Frontal cortex (tissue), 3 donors: ENCODE measurements at regions not wholly inside any gene's neighbourhood (a gene's known extent, or its start where the extent isn't known, plus 50 kb on each side); places are given as distances from the start of the nearest gene placed in this dataset.

Experiments
- DNase-seq, 2 donors: peaks; one replicate each; pipeline ENCODE4 v3.0.0; 2012; ENCODE audit warnings: low spot score in 2 of 2
- FAIRE-seq: peaks from 2 replicates; lab custom pipeline; 2012; peaks lifted over from hg19 to GRCh38; lab: Jason Lieb, UNC
- donor health status: control.
- donor health status: control.
- donor health status: control.

- no peak for FAIRE-seq
- DNase-seq, result no peak
Measured at GRCh38 chr5:145316282-145316681, 518.9 kb downstream of the PRELID2 start.

DNA sequence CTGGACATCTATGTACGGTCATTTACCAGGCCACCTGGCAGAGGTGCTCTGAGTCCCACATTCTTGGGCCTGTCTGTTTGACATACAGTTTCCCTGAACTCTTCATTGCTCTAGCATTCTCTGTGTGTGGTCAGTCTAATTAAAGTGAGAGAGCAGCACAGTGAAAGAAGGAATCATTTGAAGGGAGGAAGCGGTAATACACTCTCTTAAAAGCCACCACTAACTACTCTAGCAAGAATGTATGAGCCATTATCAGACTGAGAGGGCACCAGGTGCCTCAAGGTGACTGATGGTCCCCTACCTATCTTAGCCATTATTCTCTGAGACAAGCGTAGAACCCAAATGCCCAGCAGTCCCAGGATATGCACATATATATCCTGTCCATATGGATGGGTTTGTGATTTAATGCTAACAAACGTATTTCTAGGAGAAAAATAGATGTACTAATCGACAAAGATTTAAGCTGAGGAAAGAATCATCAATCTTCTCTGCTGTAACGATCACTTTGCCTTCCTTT is 527.2 kb downstream of the PRELID2 start:
- DNase-seq (no peak), FAIRE-seq (no peak)

DNA sequence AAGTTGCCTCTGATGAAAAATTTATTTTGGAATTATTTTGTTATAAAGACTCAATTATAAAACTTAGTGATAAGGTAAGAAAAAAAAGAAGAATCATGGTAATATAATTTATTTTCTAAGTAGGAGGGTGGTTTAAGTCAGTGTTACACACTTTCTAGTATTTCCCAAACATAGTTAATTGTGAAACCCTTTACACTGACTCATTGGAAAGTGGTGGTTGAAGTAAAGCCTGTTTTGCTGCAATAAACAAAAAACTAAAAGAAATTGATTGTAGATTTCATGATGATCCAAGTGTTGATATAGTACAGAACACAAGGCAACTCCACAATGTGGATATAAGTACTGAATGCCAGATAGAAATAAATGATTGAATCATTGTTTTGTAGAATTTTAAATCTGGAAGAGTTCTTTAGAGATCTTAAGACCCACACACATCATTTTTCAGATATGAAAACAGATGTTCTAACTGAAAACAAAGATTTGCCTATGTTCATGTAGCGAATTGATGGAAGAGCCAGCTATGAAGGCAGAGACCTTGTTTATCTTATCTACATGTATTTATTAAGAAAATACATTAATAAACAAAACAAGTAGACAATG is 539.8 kb downstream of the PRELID2 start:
- DNase-seq (no peak), FAIRE-seq (no peak)

DNA sequence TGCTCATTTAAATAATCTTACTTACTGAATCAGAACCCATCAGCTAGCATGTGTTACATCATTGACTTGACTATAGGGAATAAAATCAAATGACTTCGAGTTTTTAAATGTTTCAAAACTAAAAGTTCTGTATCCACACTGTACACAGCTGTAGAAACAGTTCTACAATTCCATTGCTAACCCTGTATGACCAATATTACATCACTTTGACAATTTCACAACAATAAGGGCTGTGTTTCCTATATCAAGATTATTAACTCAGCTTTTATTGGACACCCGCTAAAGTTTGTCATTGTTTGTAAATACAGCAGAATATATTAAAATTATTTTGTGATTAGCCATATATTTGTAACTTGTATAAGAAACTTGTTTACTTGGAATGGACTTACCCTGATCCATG is 540.8 kb downstream of the PRELID2 start:
- DNase-seq (no peak), FAIRE-seq (no peak)

GRCh38 chr5:145293716-145294115 is 541.4 kb downstream of the PRELID2 start:
- DNase-seq, result no peak
- no peak for FAIRE-seq

- DNase-seq (no peak), FAIRE-seq (no peak)
Measured at GRCh38 chr5:145292278-145292677, 542.9 kb downstream of the PRELID2 start.

GRCh38 chr5:145283141-145283810 is 551.9 kb downstream of the PRELID2 start:
- no peak for DNase-seq
- FAIRE-seq, result no peak

- FAIRE-seq, result no peak
Measured at GRCh38 chr5:145280806-145281205, 554.3 kb downstream of the PRELID2 start.

GRCh38 chr5:145280214-145280613 is 554.9 kb downstream of the PRELID2 start:
- DNase-seq, result no peak
- no peak for FAIRE-seq

More at GRCh38 chr5:145280806-145281205, 554.3 kb downstream of the PRELID2 start:
- DNase-seq, result no peak

GRCh38 chr5:145260670-145261069 is 574.5 kb downstream of the PRELID2 start:
- FAIRE-seq, result no peak
- DNase-seq, result no peak

DNA sequence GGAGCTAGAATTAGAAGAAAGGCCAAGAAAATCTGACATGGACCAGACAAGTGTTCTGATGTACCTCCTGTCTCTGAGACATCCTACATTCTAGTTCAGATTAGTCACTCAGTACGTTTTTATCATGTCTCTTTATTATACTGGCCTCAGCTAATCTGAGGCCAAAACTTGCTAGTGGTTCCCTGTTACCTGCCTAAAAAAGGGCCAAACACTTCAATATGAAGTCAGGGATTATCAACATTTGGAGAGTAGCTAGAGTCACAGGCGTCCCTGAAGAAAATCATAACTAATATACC is 587.4 kb downstream of the PRELID2 start:
- no peak for DNase-seq
- no peak for FAIRE-seq

DNA sequence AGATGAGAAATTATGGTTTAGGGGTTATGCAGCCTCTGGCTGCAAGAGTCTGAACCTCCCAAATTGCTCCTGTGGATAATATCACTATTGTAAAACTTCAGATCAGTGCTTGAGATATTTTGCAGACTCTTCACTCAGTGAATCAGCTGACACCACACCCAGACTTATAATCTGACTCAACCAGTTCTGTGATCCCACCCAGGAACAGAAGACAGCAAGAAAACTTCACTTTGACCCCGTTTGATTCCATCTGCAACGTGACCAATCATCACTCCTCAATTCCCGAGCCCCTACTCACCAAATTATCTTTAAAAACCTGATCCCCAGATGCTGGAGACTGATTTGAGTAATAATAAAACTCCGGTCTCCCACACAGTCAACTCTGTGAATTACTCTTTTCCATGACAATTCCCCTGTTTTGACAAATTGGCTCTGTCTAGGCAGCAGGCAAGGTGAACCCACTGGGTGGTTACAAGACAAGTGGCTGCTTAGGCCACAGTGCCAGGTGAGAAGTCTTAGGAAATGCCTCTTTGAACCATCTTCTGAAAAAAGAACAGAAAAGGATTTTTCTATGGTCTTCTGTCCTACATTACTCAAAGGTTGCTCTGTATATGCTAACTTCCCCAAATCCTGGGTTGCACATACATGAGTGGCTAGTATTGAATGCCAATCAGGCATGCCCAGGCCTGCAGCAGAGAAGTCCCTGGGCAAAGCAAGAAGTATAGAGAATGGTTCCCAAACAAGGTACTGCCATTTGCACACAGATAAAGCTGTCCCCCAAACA is 588.0 kb downstream of the PRELID2 start:
- FAIRE-seq (no peak), DNase-seq (no peak)

DNA sequence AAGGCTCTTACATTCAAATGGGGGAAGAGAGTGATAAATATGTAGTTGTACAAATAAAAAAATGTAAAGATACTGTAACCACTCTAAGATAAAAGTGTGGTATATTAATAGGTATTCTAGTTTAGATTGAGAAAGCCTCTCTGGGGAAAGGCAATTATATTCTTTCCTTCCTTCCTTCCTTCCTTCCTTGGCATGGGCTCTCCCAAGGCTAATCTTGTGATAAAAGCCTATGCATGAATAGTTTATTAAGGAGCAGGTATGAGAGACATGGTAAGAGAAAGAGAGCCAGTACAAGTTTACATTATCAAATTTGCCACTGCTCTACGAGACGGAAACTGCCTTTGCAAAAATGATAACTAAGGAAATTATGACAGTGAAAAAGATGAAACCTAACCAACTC is 588.8 kb downstream of the PRELID2 start:
- FAIRE-seq, result no peak
- no peak for DNase-seq

- DNase-seq (no peak), FAIRE-seq (no peak)
Measured at GRCh38 chr5:145245354-145245753, 589.8 kb downstream of the PRELID2 start.

DNA sequence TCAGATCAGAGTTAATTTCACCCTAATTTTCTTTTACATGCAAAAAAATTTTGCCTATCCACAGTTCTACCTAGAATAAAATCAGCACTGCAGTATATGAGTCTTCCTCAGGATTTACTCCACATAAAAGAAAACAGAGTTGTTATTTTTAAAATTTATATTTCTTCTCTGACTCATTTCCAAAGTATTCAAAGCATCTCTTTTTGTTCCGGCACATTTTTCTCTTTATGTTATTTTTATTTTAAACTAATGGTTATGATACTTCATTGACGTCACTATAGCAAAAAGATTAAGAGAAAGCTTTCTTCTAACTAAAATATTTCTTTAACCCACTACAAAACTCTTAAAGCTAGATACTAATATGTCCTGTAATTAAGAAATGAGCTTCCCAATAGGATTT is 590.4 kb downstream of the PRELID2 start:
- FAIRE-seq (peak; percentile 10), DNase-seq (no peak)

- DNase-seq, result no peak
- no peak for FAIRE-seq
Measured at GRCh38 chr5:145244251-145244650, 590.9 kb downstream of the PRELID2 start.

- DNase-seq (no peak), FAIRE-seq (no peak)
Measured at GRCh38 chr5:145243016-145243415, 592.1 kb downstream of the PRELID2 start.

DNA sequence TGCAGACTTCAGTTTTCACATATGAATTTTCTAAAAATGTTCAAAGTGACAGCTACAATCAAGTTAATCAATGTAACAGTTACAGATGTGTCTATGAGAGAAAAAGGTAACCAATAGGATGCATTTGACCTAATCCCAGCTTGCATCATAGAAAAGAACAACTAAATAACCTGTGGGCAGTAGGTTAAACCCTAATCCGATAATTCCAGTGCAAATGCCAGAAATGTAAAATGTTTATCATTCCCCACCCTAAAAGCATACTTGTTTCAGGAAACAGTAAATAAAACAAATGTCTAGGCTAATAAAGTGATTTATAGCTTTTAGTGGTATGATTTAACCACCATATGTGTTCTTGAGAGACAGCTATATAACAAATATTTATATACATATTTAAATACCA is 592.6 kb downstream of the PRELID2 start:
- DNase-seq, result no peak
- FAIRE-seq, result no peak

GRCh38 chr5:145237843-145238242 is 597.3 kb downstream of the PRELID2 start:
- FAIRE-seq (no peak), DNase-seq (no peak)

DNA sequence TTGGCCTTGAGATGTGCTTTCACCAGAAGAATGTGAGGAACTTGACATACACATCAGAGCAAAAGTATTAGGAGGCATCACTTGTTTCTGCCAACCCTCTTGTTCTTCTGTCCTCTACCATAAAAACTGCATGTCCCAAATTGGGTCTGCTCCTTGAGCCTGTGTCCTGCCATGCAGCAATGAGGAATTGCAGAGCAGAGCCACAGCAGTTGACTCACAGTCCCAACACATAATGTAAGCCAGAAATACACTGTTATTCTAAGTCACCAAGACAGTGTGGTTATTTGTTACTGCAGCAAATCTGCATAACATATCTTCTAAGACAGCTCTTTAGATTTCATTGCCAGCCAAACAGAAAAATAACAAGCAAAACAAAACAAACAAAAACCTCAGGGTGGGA is 598.2 kb downstream of the PRELID2 start:
- DNase-seq (no peak), FAIRE-seq (no peak)

GRCh38 chr5:145236127-145236526 is 599.0 kb downstream of the PRELID2 start:
- FAIRE-seq, result no peak
- DNase-seq, result no peak
